ENCODE measurements at regions not wholly inside any gene's neighbourhood (a gene's known extent, or its start where the extent isn't known, plus 50 kb on each side); places are given as distances from the start of the nearest gene placed in this dataset.

GRCh38 chr2:145650226-145650625, 1130.3 kb upstream of the ZEB2 start:
- intact Hi-C loops (cut with micrococcal nuclease; ENCODE audit: unreplicated experiment), result loop anchor here (10.0 kb wide), 1 partner anchor 665 kb away; no protein-coding TSS in a partner anchor
- ChIA-PET CTCF (no interaction called here), POLR2A (ENCODE audit: low non-redundant PET) (no interaction called here)

GRCh38 chr2:145649061-145649460, 1129.1 kb upstream of the ZEB2 start:
- ChIA-PET POLR2A (ENCODE audit: low non-redundant PET) (no interaction called here), CTCF (no interaction called here)
- Histone ChIP-seq H3K27me3 (replicated peaks; ENCODE audit: insufficient read depth, low read depth, low read length, poor library complexity) (no peaks in the 10 kb centered on the region), H3K4me1 (ENCODE audit: insufficient read depth, low read length, poor library complexity, severe bottlenecking) (peaks cover 28% of the 10 kb centered on the region), H3K36me3 (ENCODE audit: insufficient read depth, low read length, poor library complexity, severe bottlenecking) (no peaks in the 10 kb centered on the region), H3K9me3 (ENCODE audit: low read depth, low read length, poor library complexity, severe bottlenecking) (no peaks in the 10 kb centered on the region), H3K27ac (ENCODE audit: low read depth, low read length, poor library complexity, severe bottlenecking) (no peak overlapping the region), H3K4me3 (ENCODE audit: low read depth, low read length, poor library complexity, severe bottlenecking) (no peak overlapping the region)
- DNase-seq (ENCODE audit: low spot score), result no peak
- no TSS peak for BruUV-seq (replicated peaks)
- TF ChIP-seq EZH2 (IDR thresholded peaks at IDR 0.05; ENCODE audit: borderline replicate concordance, low read depth, low read length, poor library complexity, severe bottlenecking), result no peak
- TF ChIP-seq CTCF (conservative IDR thresholded peaks at IDR 0.05; ENCODE audit: low read depth, low read length), result no peak
- intact Hi-C loops (cut with micrococcal nuclease; ENCODE audit: unreplicated experiment), result no loop called here

More at GRCh38 chr2:145650226-145650625, 1130.3 kb upstream of the ZEB2 start:
- H3K9me3 ChIP-seq (ENCODE audit: low read depth, low read length, poor library complexity, severe bottlenecking), result no peaks in the 10 kb centered on the region
- H3K4me3 ChIP-seq (ENCODE audit: low read depth, low read length, poor library complexity, severe bottlenecking), result no peak overlapping the region
- no peak for DNase-seq (ENCODE audit: low spot score)
- no peak overlapping the region for H3K27ac ChIP-seq (ENCODE audit: low read depth, low read length, poor library complexity, severe bottlenecking)
- no TSS peak for BruUV-seq (replicated peaks)
- H3K27me3 ChIP-seq (replicated peaks; ENCODE audit: insufficient read depth, low read depth, low read length, poor library complexity), result no peaks in the 10 kb centered on the region
- peaks cover 40% of the 10 kb centered on the region for H3K4me1 ChIP-seq (ENCODE audit: insufficient read depth, low read length, poor library complexity, severe bottlenecking)
- TF ChIP-seq EZH2 (IDR thresholded peaks at IDR 0.05; ENCODE audit: borderline replicate concordance, low read depth, low read length, poor library complexity, severe bottlenecking) (no peak), CTCF (conservative IDR thresholded peaks at IDR 0.05; ENCODE audit: low read depth, low read length) (no peak)
- H3K36me3 ChIP-seq (ENCODE audit: insufficient read depth, low read length, poor library complexity, severe bottlenecking), result no peaks in the 10 kb centered on the region

GRCh38 chr2:145644820-145645302, 1124.9 kb upstream of the ZEB2 start:
- no peak overlapping the region for H3K4me3 ChIP-seq (ENCODE audit: low read depth, low read length, poor library complexity, severe bottlenecking)
- BruUV-seq (replicated peaks), result no TSS peak
- no peaks in the 10 kb centered on the region for H3K27me3 ChIP-seq (replicated peaks; ENCODE audit: insufficient read depth, low read depth, low read length, poor library complexity)
- H3K36me3 ChIP-seq (ENCODE audit: insufficient read depth, low read length, poor library complexity, severe bottlenecking), result no peaks in the 10 kb centered on the region
- H3K27ac ChIP-seq (ENCODE audit: low read depth, low read length, poor library complexity, severe bottlenecking), result no peak overlapping the region
- POLR2A ChIA-PET (ENCODE audit: low non-redundant PET), result no interaction called here
- intact Hi-C loops (cut with micrococcal nuclease; ENCODE audit: unreplicated experiment), result no loop called here
- no peak for DNase-seq (ENCODE audit: low spot score)
- no peak for TF ChIP-seq CTCF (conservative IDR thresholded peaks at IDR 0.05; ENCODE audit: low read depth, low read length)
- no peaks in the 10 kb centered on the region for H3K9me3 ChIP-seq (ENCODE audit: low read depth, low read length, poor library complexity, severe bottlenecking)
- CTCF ChIA-PET, result no interaction called here
- H3K4me1 ChIP-seq (ENCODE audit: insufficient read depth, low read length, poor library complexity, severe bottlenecking), result no peaks in the 10 kb centered on the region
